GM23248 (cell line): ENCODE measurements at regions not wholly inside any gene's neighbourhood (a gene's known extent, or its start where the extent isn't known, plus 50 kb on each side); places are given as distances from the start of the nearest gene placed in this dataset.
"Not testable (repeated sequence)": the region's sequence is repeated elsewhere in the genome, so short reads cannot be mapped to it uniquely, and the experiment has no call there.

ENCODE experiments used
- EZH2 ChIP-seq: fragments of 200-600 bp; sonication (generic); IDR thresholded peaks from 2 replicates; pipeline ENCODE4 v1.6.1; 2018; ENCODE audit warnings: antibody characterized with exemption, mild to moderate bottlenecking; ENCODE audit not compliant: insufficient read depth, poor library complexity, severe bottlenecking
- EZH2phosphoT487 ChIP-seq: fragments of 200-600 bp; sonication (generic); IDR thresholded peaks from 2 replicates; pipeline ENCODE4 v1.6.1; 2018; ENCODE audit warnings: antibody characterized with exemption, moderate library complexity, mild to moderate bottlenecking, low read depth; ENCODE audit not compliant: insufficient read depth

DNA sequence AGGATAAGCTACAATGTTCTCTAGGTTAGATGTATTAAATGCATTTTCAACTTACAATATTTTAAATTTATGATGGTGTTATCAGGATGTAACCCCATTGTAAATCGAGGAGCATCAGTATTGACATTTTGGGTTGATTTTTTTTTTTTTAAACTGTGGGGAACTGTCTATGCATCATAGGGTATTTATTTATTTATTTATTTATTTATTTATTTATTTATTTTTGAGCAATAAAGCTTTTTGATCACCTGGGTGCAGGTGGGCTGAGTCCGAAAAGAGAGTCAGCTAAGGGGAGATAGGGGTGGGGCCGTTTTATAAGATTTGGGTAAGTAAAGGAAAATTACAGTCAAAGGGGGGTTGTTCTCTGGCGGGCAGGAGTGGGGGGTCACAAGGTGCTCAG lies 367.5 kb downstream of the OXSM start:
- not testable (repeated sequence) for TF ChIP-seq EZH2, EZH2phosphoT487
